Progenitor cell of endocrine pancreas (in vitro differentiated cells): ENCODE measurements at regions not wholly inside any gene's neighbourhood (a gene's known extent, or its start where the extent isn't known, plus 50 kb on each side); places are given as distances from the start of the nearest gene placed in this dataset.

ENCODE experiments used
- DNase-seq: peaks from one replicate; pipeline ENCODE4 v3.0.0; 2021; ENCODE audit warnings: low spot score; ENCODE audit not compliant: unreplicated experiment
- H3K27ac Mint-ChIP-seq: 2 replicates; pipeline ENCODE4 v1.8.0; 2021; ENCODE audit warnings: mild to moderate bottlenecking, moderate library complexity, mixed read lengths
- H3K27me3 Mint-ChIP-seq: 2 replicates; pipeline ENCODE4 v1.8.0; 2021; ENCODE audit warnings: mixed read lengths
- H3K36me3 Mint-ChIP-seq: 2 replicates; pipeline ENCODE4 v1.8.0; 2022; ENCODE audit warnings: mixed read lengths; ENCODE audit not compliant: insufficient read depth
- H3K4me1 Mint-ChIP-seq: 2 replicates; pipeline ENCODE4 v1.8.0; 2021; ENCODE audit warnings: low read depth, mixed read lengths
- H3K4me3 Mint-ChIP-seq: 2 replicates; pipeline ENCODE4 v1.8.0; 2021; ENCODE audit warnings: low read depth, mild to moderate bottlenecking, moderate library complexity, mixed read lengths
- H3K9me3 Mint-ChIP-seq: 2 replicates; pipeline ENCODE4 v1.8.0; 2021; ENCODE audit warnings: low read depth, mixed read lengths
- TF ChIP-seq, protein P1 (sequence below): fragments of 200-600 bp; sonication (generic); IDR thresholded peaks from one replicate; pipeline ENCODE4 v1.5.0; 2021; ENCODE audit warnings: antibody characterized with exemption, mild to moderate bottlenecking; ENCODE audit not compliant: unreplicated experiment

GRCh38 chr3:78003090-78003489 is 963.2 kb downstream of the ROBO2 start:
- no peaks in the 10 kb centered on the region for H3K4me1 Mint-ChIP-seq
- TF ChIP-seq, protein P1, sequence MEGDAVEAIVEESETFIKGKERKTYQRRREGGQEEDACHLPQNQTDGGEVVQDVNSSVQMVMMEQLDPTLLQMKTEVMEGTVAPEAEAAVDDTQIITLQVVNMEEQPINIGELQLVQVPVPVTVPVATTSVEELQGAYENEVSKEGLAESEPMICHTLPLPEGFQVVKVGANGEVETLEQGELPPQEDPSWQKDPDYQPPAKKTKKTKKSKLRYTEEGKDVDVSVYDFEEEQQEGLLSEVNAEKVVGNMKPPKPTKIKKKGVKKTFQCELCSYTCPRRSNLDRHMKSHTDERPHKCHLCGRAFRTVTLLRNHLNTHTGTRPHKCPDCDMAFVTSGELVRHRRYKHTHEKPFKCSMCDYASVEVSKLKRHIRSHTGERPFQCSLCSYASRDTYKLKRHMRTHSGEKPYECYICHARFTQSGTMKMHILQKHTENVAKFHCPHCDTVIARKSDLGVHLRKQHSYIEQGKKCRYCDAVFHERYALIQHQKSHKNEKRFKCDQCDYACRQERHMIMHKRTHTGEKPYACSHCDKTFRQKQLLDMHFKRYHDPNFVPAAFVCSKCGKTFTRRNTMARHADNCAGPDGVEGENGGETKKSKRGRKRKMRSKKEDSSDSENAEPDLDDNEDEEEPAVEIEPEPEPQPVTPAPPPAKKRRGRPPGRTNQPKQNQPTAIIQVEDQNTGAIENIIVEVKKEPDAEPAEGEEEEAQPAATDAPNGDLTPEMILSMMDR = no peak
- H3K36me3 Mint-ChIP-seq = no peaks in the 10 kb centered on the region
- no peaks in the 10 kb centered on the region for H3K27me3 Mint-ChIP-seq
- H3K4me3 Mint-ChIP-seq = no peak overlapping the region
- DNase-seq = no peak
- H3K9me3 Mint-ChIP-seq = peaks cover 4% of the 10 kb centered on the region
- H3K27ac Mint-ChIP-seq = no peak overlapping the region

- no peak for DNase-seq
- TF ChIP-seq, protein P1 = no peak
- Mint-ChIP-seq H3K4me1 (no peaks in the 10 kb centered on the region), H3K27me3 (no peaks in the 10 kb centered on the region), H3K27ac (no peak overlapping the region), H3K4me3 (no peak overlapping the region), H3K9me3 (peaks cover 4% of the 10 kb centered on the region), H3K36me3 (no peaks in the 10 kb centered on the region)
Measured at GRCh38 chr3:78004571-78004970, 964.7 kb downstream of the ROBO2 start.

DNA sequence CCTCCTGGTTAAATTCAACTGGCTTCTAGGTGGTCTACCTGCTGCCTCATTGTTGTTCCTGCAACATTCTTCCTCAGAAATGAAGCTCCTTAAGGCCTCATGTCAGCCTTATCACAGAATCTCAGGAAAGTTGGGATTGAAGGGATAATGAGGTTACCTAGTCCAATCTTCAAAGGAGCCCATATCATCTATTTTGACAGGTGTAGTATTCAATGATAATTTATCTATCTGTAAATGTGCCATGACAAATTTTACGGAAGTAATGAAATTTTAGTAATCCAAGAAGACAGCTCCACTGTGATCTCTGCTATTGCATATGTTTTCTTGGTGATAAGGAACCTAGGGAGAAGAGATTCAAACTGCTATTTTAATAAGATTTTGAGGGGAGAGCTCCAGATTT is 973.8 kb downstream of the ROBO2 start:
- DNase-seq = no peak
- no peak overlapping the region for H3K27ac Mint-ChIP-seq
- no peak overlapping the region for H3K4me3 Mint-ChIP-seq
- no peaks in the 10 kb centered on the region for H3K27me3 Mint-ChIP-seq
- no peaks in the 10 kb centered on the region for H3K36me3 Mint-ChIP-seq
- H3K9me3 Mint-ChIP-seq = peaks cover 8% of the 10 kb centered on the region
- H3K4me1 Mint-ChIP-seq = no peaks in the 10 kb centered on the region
- TF ChIP-seq, protein P1 = no peak

GRCh38 chr3:78015856-78016255 is 976.0 kb downstream of the ROBO2 start:
- H3K36me3 Mint-ChIP-seq = no peaks in the 10 kb centered on the region

GRCh38 chr3:78021710-78022109 is 981.8 kb downstream of the ROBO2 start:
- no peak overlapping the region for H3K4me3 Mint-ChIP-seq

More at GRCh38 chr3:78015856-78016255, 976.0 kb downstream of the ROBO2 start:
- H3K27ac Mint-ChIP-seq = no peak overlapping the region
- peaks cover 8% of the 10 kb centered on the region for H3K9me3 Mint-ChIP-seq
- H3K4me3 Mint-ChIP-seq = no peak overlapping the region
- TF ChIP-seq, protein P1 = no peak
- no peaks in the 10 kb centered on the region for H3K4me1 Mint-ChIP-seq
- no peak for DNase-seq
- H3K27me3 Mint-ChIP-seq = no peaks in the 10 kb centered on the region

More at GRCh38 chr3:78021710-78022109, 981.8 kb downstream of the ROBO2 start:
- Mint-ChIP-seq H3K27ac (no peak overlapping the region), H3K9me3 (no peaks in the 10 kb centered on the region), H3K36me3 (no peaks in the 10 kb centered on the region), H3K4me1 (no peaks in the 10 kb centered on the region), H3K27me3 (no peaks in the 10 kb centered on the region)
- no peak for DNase-seq
- TF ChIP-seq, protein P1 = no peak
